Psoas muscle (tissue), 7 donors: ENCODE measurements at regions not wholly inside any gene's neighbourhood (a gene's known extent, or its start where the extent isn't known, plus 50 kb on each side); places are given as distances from the start of the nearest gene placed in this dataset.

Experiments
- ATAC-seq, 4 donors: fragments of 200-7000 bp; cut with Tn5 transposase; one replicate each; pipeline ENCODE4 v1.9.1; 2020; ENCODE audit warnings: moderate library complexity in 3 of 4, mild to moderate bottlenecking in 2 of 4
- DNase-seq, 2 donors: peaks; one replicate each; pipeline ENCODE4 v3.0.0-alpha.2; 2020
- H3K27ac ChIP-seq: fragments of 200-600 bp; one replicate; pipeline ENCODE4 v1.8.0; 2022
- H3K27me3 ChIP-seq, 3 donors: fragments of 200-600 bp in 1 of 3; one replicate each; pipeline versions ENCODE4 v1.6.1 to v1.8.0; 2013 to 2022; ENCODE audit warnings: low read length in 2 of 3, mild to moderate bottlenecking in 2 of 3, moderate library complexity in 1 of 3; ENCODE audit not compliant: insufficient read depth in 3 of 3
- H3K36me3 ChIP-seq, 2 donors: fragments of 200-600 bp in 1 of 2; one replicate each; pipeline versions ENCODE4 v1.6.1 to v1.8.0; 2013 to 2022; ENCODE audit warnings: low read depth in 1 of 2, mild to moderate bottlenecking in 1 of 2, moderate library complexity in 1 of 2; ENCODE audit not compliant: insufficient read depth in 1 of 2
- H3K4me1 ChIP-seq: fragments of 200-600 bp; one replicate; pipeline ENCODE4 v1.8.0; 2022
- H3K4me3 ChIP-seq: fragments of 200-600 bp; one replicate; pipeline ENCODE4 v1.8.0; 2022; ENCODE audit warnings: mild to moderate bottlenecking
- H3K9me3 ChIP-seq: fragments of 200-600 bp; one replicate; pipeline ENCODE4 v1.8.0; 2022
- WGBS, 3 donors: extraction: QIAGEN DNeasy Blood & Tissue Kit; methylation state at CpG; one replicate each; pipeline versions ENCODE4 v1.1.6 to v1.1.7; 2013; 5-methylcytosine and 5-hydroxymethylcytosine counted together
- intact Hi-C, 2 donors: fragments of 100-400 bp; cut with DNase I; formaldehyde crosslinking; loops; one replicate each; pipeline versions ENCODE4 v1.11.0 to v1.14.2; 2022
- TF ChIP-seq, protein P1 (sequence below): fragments of 200-600 bp; IDR thresholded peaks from one replicate; pipeline ENCODE4 v1.8.0; 2022; ENCODE audit warnings: antibody characterized with exemption
- donor health status: healthy with polysubstance abuse.
- donor health status: DM: no; HTN: no; CAD: no; lungs with moderate emphysema.
- donor health status: Bipolar disorder and iron deficiency.
- donor health status: healthy.
- donor health status: DM: yes; HTN: yes; CAD: no.
- donor health status: DM: no; HTN: no; CAD: no.
- donor health status: DM: yes; HTN: yes; CAD: no.

DNA sequence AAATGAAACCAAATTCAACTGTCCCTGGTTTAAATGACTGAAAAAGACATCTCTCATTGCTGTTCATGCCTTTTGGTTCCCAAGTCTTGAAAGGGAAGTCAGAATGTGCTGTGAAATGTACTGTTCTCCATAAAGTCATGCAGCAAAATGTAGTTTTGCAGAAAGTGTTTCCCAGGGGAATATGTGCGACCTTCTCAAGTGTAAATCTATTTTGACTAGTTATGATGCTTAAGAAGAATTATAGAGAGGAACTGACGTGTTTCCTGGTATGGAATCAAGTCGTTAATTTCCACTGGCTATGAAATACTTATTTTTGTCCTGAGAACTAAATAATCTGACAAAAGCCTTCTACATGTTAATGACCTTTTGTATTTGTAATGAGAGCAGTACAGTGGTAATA is 223.1 kb downstream of the CLCN4 start:
- no peaks in the 10 kb centered on the region for H3K36me3 ChIP-seq
- H3K27me3 ChIP-seq: no peaks in the 10 kb centered on the region
- no peak overlapping the region for H3K4me3 ChIP-seq
- ATAC-seq: no peak
- TF ChIP-seq, protein P1, sequence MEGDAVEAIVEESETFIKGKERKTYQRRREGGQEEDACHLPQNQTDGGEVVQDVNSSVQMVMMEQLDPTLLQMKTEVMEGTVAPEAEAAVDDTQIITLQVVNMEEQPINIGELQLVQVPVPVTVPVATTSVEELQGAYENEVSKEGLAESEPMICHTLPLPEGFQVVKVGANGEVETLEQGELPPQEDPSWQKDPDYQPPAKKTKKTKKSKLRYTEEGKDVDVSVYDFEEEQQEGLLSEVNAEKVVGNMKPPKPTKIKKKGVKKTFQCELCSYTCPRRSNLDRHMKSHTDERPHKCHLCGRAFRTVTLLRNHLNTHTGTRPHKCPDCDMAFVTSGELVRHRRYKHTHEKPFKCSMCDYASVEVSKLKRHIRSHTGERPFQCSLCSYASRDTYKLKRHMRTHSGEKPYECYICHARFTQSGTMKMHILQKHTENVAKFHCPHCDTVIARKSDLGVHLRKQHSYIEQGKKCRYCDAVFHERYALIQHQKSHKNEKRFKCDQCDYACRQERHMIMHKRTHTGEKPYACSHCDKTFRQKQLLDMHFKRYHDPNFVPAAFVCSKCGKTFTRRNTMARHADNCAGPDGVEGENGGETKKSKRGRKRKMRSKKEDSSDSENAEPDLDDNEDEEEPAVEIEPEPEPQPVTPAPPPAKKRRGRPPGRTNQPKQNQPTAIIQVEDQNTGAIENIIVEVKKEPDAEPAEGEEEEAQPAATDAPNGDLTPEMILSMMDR: no peak
- WGBS, 3 donors: 13 to 20% (median 16%) methylated on average over 3 of the region's 3 CpGs
- intact Hi-C loops: no loop called here
- peaks cover 13% of the 10 kb centered on the region for H3K9me3 ChIP-seq
- no peak overlapping the region for H3K27ac ChIP-seq
- no peaks in the 10 kb centered on the region for H3K4me1 ChIP-seq
- no peak for DNase-seq

DNA sequence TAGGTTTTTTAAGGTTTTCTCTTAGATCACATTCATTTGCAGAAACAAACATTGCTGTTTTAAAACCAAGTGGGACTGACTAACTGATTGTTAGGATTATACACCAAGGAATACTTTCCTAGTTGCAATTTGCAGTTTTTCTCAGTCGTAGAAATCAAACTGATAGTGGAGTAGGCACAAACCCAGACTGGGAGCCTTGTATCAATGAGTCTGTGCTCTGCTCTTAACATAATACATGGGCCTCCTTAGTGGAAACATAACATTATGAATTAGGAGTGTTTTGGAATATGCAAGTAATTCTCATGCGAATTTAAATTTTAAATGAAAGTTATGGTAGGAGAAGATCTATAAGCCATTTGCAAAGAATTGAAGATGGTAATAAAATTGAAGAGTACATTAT is 223.5 kb downstream of the CLCN4 start:
- TF ChIP-seq, protein P1: no peak
- WGBS, 3 donors: 48 to 67% (median 60%) methylated on average over 2 of the region's 2 CpGs
- no peak overlapping the region for H3K4me3 ChIP-seq
- no peaks in the 10 kb centered on the region for H3K36me3 ChIP-seq
- ATAC-seq (no peak), DNase-seq (no peak)
- H3K27me3 ChIP-seq: no peaks in the 10 kb centered on the region
- no peaks in the 10 kb centered on the region for H3K4me1 ChIP-seq
- peaks cover 13% of the 10 kb centered on the region for H3K9me3 ChIP-seq
- no peak overlapping the region for H3K27ac ChIP-seq
- intact Hi-C loops: no loop called here

DNA sequence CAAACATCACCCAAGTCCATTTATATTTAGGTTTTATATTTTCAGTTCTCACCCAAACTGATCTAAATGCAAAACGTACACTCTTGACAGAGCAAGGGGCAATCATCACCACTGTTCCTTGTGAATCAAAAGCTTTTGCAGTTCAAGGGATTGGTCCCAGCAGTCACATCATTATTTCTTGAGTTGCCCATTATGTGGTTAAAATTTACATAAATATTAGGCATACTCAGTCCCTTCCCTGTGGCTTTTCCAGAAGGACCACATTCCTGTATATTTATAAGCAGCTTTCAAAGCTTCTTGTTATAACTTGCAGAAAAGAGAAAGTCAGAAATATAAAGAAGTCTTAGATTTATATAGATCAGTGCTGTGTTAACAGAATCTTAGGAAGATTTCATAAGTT is 224.4 kb downstream of the CLCN4 start:
- H3K27me3 ChIP-seq: no peaks in the 10 kb centered on the region
- H3K9me3 ChIP-seq: peaks cover 12% of the 10 kb centered on the region
- WGBS, 3 donors: 43 to 79% (median 58%) methylated on average over 1 of the region's 1 CpG
- TF ChIP-seq, protein P1: no peak
- H3K4me1 ChIP-seq: no peaks in the 10 kb centered on the region
- DNase-seq: no peak
- H3K4me3 ChIP-seq: no peak overlapping the region
- H3K36me3 ChIP-seq: no peaks in the 10 kb centered on the region
- ATAC-seq: no peak
- H3K27ac ChIP-seq: no peak overlapping the region
- intact Hi-C loops: no loop called here

DNA sequence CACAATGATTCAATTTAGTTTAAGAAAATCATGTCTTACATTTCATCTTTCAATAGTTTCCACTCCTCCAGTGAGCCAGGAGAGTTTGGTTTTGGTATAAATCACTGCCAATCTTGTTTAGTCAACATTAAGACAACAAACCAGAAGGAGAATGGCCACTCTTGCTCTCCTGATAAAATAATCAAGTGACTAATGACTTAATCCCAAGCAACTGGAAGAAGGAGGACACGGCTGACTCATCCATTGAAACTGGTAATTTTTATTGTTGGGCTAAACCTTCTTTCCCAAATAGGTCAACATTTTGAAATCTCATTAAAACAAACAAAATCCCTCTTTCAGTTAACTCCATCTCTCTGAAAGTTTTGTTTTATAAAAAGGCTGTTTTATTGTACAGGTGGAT is 230.2 kb downstream of the CLCN4 start:
- Histone ChIP-seq H3K9me3 (no peaks in the 10 kb centered on the region), H3K36me3 (no peaks in the 10 kb centered on the region), H3K4me3 (no peak overlapping the region), H3K27ac (no peak overlapping the region), H3K27me3 (no peaks in the 10 kb centered on the region), H3K4me1 (no peaks in the 10 kb centered on the region)
- ATAC-seq (no peak), DNase-seq (no peak)
- intact Hi-C loops: no loop called here
- 0 to 63% (median 41%) methylated on average over 1 of the region's 1 CpG for whole genome bisulfite sequencing, 3 donors
- TF ChIP-seq, protein P1: no peak

DNA sequence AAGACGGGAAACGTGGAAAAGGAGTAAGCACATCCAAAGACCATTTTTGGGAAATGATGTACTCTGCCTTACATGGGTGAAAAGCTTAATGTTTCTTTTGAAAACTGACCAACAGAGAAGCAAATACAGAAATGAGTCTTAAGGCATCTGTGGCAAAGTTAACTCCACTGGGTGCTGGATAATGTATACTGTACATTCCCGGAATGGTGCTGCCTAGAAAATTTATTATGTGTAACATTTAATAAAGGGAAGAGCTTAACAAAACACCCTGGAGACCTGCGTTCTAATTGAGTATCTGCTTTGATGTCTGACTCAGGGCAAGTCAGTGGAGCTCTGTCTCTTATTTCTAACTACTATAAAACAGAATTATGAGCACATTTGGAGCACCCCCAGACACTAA is 230.2 kb downstream of the MID1 start:
- 41 to 52% (median 49%) methylated on average over 4 of the region's 4 CpGs for WGBS, 3 donors
- TF ChIP-seq, protein P1: no peak
- Histone ChIP-seq H3K36me3 (no peaks in the 10 kb centered on the region), H3K9me3 (no peaks in the 10 kb centered on the region), H3K4me1 (no peaks in the 10 kb centered on the region), H3K27me3 (no peaks in the 10 kb centered on the region), H3K27ac (no peak overlapping the region), H3K4me3 (no peak overlapping the region)
- ATAC-seq (no peak), DNase-seq (no peak)
- intact Hi-C loops: no loop called here
